Amygdala (tissue), 56 donors: ENCODE measurements at regions not wholly inside any gene's neighbourhood (a gene's known extent, or its start where the extent isn't known, plus 50 kb on each side); places are given as distances from the start of the nearest gene placed in this dataset.

Source experiments
- DNase-seq, 56 donors: peaks; one replicate each; lab custom pipeline; 2025; lab: John Stamatoyannopoulos, UW

GRCh38 chr16:63363738-63364137, 1327.5 kb upstream of the CDH8 start:
- no peak for DNase-seq

DNA sequence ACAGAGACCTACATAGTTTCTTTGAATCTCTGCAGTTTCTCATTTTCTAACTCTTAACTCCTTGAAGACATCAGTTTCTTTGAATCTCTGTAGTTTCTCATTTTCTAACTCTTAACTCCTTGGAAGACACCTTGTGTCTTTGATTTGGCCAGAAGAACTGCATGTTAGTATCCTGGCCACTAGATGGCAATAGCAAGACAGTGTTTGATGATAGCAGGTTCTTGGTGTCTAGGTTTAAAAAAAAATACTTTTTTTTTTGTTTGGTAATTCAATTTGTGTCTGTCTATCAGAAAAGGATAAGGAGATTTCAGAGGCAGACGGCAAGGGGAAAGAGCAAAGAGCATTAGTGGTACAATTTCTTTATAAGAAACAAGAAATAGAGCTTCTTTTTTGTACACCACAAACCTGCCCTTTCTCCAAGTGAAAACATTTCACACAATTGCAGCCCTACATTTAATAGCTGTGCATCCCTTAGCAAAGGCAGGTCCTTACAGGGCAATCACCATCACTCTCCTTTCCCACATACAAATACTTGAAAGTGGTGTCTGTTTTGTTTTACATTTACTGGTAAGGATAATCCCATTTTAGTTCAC, 1324.9 kb upstream of the CDH8 start:
- DNase-seq = peak in 4 of 56 donors; percentile 3 to 15 (median 6)

DNA sequence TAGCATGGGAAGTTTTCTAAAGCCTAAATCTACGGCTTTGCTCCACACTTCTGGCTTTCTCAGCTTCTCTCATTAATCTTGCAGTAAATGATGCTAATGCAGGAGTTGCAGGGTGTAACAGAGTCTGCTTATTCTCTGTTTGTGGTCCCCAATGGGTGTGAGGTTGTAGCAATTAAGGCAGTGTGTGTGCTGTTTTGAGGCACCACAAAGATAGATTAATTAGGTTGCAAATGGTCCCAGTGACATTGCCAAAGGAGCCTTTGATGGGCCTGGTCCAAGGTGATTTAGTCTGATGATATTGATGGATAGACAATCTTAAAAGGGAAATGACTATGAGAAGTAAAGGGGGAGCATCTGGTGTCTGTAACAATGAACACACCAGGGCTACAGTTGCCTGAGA, 1313.7 kb upstream of the CDH8 start:
- no peak for DNase-seq

- DNase-seq = no peak
Observed at GRCh38 chr16:63346000-63346399, 1309.8 kb upstream of the CDH8 start.

DNA sequence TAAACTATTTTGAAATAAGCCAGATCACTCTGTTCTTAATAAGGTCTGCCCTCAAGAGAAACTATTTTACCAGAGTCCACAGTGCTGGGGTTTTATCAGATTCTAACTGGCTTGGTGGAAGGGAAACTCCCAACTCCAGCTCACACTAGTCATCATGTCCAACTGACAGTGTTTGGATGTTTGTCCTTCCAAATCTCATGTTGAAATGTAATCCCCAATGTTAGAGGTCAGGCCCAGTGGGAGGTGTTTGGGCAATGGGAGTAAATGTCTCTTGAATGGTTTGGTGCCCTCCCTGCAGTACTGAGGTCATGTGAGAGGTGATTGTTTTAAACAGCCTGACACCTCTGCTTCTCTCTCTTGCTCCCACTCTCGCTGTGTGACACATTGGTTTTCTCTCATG, 1301.0 kb upstream of the CDH8 start:
- no peak for DNase-seq

DNA sequence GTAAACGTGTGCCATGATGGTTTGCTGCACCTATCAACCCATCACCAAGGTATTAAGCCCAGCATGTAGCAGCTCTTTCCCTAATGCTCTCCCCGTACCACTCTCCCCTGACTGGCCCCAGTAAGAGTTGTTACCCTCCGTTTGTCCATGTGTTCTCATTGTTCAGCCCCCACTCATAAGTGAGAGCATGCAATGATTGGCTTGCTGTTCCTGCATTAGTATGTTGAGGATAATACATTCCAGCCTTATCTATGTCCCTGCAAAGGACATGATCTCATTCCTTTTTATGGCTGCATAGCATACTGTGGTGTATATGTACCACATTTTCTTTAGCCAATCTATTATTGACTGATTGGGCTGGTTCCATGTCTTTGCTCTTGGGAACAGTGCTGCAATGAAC, 1294.9 kb upstream of the CDH8 start:
- no peak for DNase-seq

DNA sequence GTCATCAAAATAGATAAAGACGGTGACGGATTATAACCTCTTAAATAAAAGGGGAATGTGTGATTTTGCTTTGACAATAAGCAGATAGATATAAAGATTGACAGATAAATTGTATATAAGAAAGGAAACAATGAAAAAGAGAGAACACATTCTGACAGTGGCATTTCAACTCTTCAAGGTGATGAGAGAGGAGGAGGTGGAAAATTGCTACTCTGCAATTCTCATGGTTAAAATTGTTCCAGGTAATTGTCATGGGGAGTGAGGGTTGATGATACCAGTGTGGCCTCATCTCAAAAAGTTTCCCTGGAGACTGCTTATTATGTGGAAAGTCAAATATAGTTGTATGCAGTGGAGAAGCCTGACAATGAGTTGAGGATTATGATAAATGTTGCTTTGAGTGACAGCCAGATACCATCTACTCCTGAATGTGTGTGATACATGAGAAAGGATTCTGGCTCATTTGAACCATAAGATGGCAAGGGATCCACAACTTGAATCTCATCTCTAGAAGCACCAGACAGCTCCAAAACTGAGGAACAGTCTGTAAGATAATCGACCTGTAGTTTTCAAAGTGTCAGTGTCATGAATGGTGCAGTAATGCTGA, 1290.6 kb upstream of the CDH8 start:
- DNase-seq = no peak

GRCh38 chr16:63323722-63324705, 1287.8 kb upstream of the CDH8 start:
- DNase-seq = no peak

GRCh38 chr16:63323055-63323454, 1286.8 kb upstream of the CDH8 start:
- no peak for DNase-seq

DNA sequence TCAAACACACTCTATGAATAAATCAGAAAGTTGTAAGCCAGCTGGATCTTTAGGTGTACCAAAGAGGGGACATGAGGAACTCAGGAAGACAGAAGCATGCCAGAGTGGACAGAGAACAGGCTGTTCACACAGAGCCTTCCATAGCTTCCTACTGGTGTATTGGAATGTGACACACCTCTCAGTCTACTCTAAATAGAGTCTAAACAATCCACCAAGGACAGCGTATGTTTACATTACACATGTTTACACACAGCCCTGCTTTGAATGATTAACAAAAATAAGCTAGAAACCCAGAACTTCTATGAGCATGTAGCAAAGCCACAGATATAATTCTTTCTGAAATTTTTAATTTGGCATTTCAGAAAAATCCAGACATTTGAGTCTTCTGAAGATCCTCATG, 1279.0 kb upstream of the CDH8 start:
- DNase-seq = no peak

DNA sequence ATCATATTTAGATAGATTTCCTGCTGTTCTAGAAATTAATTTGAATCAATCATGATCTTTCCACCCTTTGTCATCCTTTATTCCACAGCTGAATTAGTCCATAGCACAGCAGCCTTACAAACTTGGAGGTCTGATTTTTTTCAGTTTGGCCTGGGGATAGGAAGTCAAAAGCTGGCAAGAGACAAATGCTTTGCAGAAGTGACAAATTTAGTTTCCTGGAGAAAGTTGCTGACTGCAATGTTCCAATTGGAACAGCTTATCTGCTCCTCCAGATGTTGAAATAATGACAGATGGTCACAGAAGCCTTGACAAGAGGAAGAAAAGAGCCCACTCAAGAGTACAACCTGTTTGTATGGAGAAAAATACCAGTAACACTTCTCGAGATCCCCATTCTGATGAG, 1276.1 kb upstream of the CDH8 start:
- DNase-seq = peak in 2 of 56 donors; percentile 3 to 11

GRCh38 chr16:63311313-63311712, 1275.1 kb upstream of the CDH8 start:
- no peak for DNase-seq

DNA sequence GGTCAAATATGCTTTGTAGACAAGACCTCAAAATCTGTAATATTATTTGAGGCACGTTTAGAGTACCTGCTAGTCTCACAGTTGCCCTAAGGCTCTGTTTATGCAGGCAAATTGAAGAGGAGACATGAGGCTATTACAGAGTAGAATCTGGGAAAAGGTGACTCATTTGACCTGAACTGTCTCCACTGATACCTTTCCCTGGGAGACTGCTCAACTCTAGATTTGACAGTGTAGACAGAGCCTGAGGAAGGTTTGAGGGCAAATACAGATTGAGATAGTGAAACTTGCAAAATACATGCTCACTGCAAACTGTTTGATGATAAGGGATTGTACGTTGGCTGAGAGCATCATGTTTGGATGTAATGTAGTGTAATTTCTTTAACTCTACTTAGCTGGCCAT, 1266.6 kb upstream of the CDH8 start:
- no peak for DNase-seq

GRCh38 chr16:63301349-63301748, 1265.1 kb upstream of the CDH8 start:
- no peak for DNase-seq

- DNase-seq = no peak
Observed at GRCh38 chr16:63298993-63299392, 1262.8 kb upstream of the CDH8 start.

GRCh38 chr16:63292036-63292435, 1255.8 kb upstream of the CDH8 start:
- DNase-seq = no peak

- DNase-seq = peak in 30 of 56 donors; percentile 1 to 69 (median 21)
Observed at GRCh38 chr16:63289834-63290460, 1253.7 kb upstream of the CDH8 start.

GRCh38 chr16:63287401-63287800, 1251.2 kb upstream of the CDH8 start:
- peak in 6 of 56 donors; percentile 8 to 32 (median 12) for DNase-seq

- no peak for DNase-seq
Observed at GRCh38 chr16:63283721-63284120, 1247.5 kb upstream of the CDH8 start.

GRCh38 chr16:63244631-63245030, 1208.4 kb upstream of the CDH8 start:
- no peak for DNase-seq

- no peak for DNase-seq
Observed at GRCh38 chr16:63241497-63242028, 1205.3 kb upstream of the CDH8 start.
